Activated naive CD8-positive, alpha-beta T cell treated with anti-CD3 and anti-CD28 coated beads, Interleukin-2, amount 50 U/mL, for 24 hours (primary cell): ENCODE measurements at regions not wholly inside any gene's neighbourhood (a gene's known extent, or its start where the extent isn't known, plus 50 kb on each side); places are given as distances from the start of the nearest gene placed in this dataset.

Experiments used
- ATAC-seq: fragments of 150-1000 bp; cut with Tn5 transposase; one replicate; pipeline ENCODE4 v1.10.0; 2021
- DNase-seq: peaks from one replicate; pipeline ENCODE4 v3.0.0; 2021
- H3K27ac Mint-ChIP-seq: one replicate; pipeline ENCODE4 v1.8.0; 2021; ENCODE audit warnings: mild to moderate bottlenecking, mixed read lengths
- H3K27me3 Mint-ChIP-seq: one replicate; pipeline ENCODE4 v1.8.0; 2021; ENCODE audit warnings: mixed read lengths
- H3K36me3 Mint-ChIP-seq: one replicate; pipeline ENCODE4 v1.8.0; 2021; ENCODE audit warnings: low read depth, mixed read lengths
- H3K4me1 Mint-ChIP-seq: one replicate; pipeline ENCODE4 v1.8.0; 2021; ENCODE audit warnings: mixed read lengths
- H3K4me3 Mint-ChIP-seq: one replicate; pipeline ENCODE4 v1.8.0; 2021; ENCODE audit warnings: mild to moderate bottlenecking, moderate library complexity, mixed read lengths
- H3K9me3 Mint-ChIP-seq: one replicate; pipeline ENCODE4 v1.8.0; 2021; ENCODE audit warnings: mixed read lengths

- H3K4me3 Mint-ChIP-seq, result no peak overlapping the region
- no peak for ATAC-seq
- peaks cover 16% of the 10 kb centered on the region for H3K4me1 Mint-ChIP-seq
Measured at GRCh38 chrX:109831326-109831985, 98.4 kb upstream of the ACSL4 start.

GRCh38 chrX:109839694-109840567 is 106.9 kb upstream of the ACSL4 start:
- Mint-ChIP-seq H3K36me3 (peaks cover 1% of the 10 kb centered on the region), H3K9me3 (no peaks in the 10 kb centered on the region), H3K4me3 (no peak overlapping the region), H3K27ac (no peak overlapping the region), H3K27me3 (no peaks in the 10 kb centered on the region), H3K4me1 (peaks cover 30% of the 10 kb centered on the region)
- DNase-seq (peak; percentile 14), ATAC-seq (no peak)

More at GRCh38 chrX:109831326-109831985, 98.4 kb upstream of the ACSL4 start:
- DNase-seq, result no peak
- no peaks in the 10 kb centered on the region for H3K9me3 Mint-ChIP-seq
- H3K36me3 Mint-ChIP-seq, result no peaks in the 10 kb centered on the region
- no peak overlapping the region for H3K27ac Mint-ChIP-seq
- peaks cover 5% of the 10 kb centered on the region for H3K27me3 Mint-ChIP-seq

DNA sequence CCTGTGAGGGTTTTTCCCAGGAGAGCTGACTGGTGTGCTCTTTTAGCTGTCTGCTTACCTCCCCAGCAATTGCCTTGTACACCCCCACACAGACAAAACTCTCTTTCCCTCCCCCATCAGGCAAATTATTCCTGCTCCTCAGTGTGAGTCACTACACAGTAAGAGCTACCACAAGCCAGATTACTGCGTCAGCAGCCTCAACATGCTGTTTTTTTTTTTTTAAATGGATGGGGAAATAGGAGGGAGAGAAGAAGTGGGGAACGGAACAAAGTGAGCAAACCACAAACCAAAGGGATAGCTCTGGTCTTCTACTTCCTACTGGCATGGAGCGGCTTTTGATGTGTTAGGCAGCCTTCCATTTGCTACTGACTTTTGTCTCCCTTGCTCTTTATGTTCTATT is 107.5 kb upstream of the ACSL4 start:
- Mint-ChIP-seq H3K27ac (no peak overlapping the region), H3K27me3 (no peaks in the 10 kb centered on the region), H3K4me3 (no peak overlapping the region), H3K36me3 (peaks cover 1% of the 10 kb centered on the region), H3K9me3 (no peaks in the 10 kb centered on the region), H3K4me1 (peaks cover 32% of the 10 kb centered on the region)
- ATAC-seq (peak; percentile 53), DNase-seq (peak; percentile 5)

GRCh38 chrX:109841257-109841656 is 108.2 kb upstream of the ACSL4 start:
- H3K36me3 Mint-ChIP-seq, result peaks cover 1% of the 10 kb centered on the region
- ATAC-seq, result peak; percentile 38
- no peaks in the 10 kb centered on the region for H3K9me3 Mint-ChIP-seq
- H3K27me3 Mint-ChIP-seq, result no peaks in the 10 kb centered on the region
- H3K27ac Mint-ChIP-seq, result peak overlapping the region; percentile 95
- no peak overlapping the region for H3K4me3 Mint-ChIP-seq
- no peak for DNase-seq
- H3K4me1 Mint-ChIP-seq, result peaks cover 32% of the 10 kb centered on the region

- peaks cover 34% of the 10 kb centered on the region for H3K4me1 Mint-ChIP-seq
- peak; percentile 72 for ATAC-seq
- H3K4me3 Mint-ChIP-seq, result peak overlapping the region; percentile 46
- no peaks in the 10 kb centered on the region for H3K27me3 Mint-ChIP-seq
- DNase-seq, result no peak
- H3K36me3 Mint-ChIP-seq, result no peaks in the 10 kb centered on the region
- H3K9me3 Mint-ChIP-seq, result no peaks in the 10 kb centered on the region
- H3K27ac Mint-ChIP-seq, result peak overlapping the region; percentile 95
Measured at GRCh38 chrX:109841869-109842579, 109.0 kb upstream of the ACSL4 start.

- Mint-ChIP-seq H3K9me3 (no peaks in the 10 kb centered on the region), H3K27me3 (no peaks in the 10 kb centered on the region), H3K27ac (peak overlapping the region; percentile 95), H3K36me3 (no peaks in the 10 kb centered on the region), H3K4me1 (peaks cover 40% of the 10 kb centered on the region), H3K4me3 (no peak overlapping the region)
- no peak for DNase-seq
- ATAC-seq, result no peak
Measured at GRCh38 chrX:109842611-109843010, 109.6 kb upstream of the ACSL4 start.

DNA sequence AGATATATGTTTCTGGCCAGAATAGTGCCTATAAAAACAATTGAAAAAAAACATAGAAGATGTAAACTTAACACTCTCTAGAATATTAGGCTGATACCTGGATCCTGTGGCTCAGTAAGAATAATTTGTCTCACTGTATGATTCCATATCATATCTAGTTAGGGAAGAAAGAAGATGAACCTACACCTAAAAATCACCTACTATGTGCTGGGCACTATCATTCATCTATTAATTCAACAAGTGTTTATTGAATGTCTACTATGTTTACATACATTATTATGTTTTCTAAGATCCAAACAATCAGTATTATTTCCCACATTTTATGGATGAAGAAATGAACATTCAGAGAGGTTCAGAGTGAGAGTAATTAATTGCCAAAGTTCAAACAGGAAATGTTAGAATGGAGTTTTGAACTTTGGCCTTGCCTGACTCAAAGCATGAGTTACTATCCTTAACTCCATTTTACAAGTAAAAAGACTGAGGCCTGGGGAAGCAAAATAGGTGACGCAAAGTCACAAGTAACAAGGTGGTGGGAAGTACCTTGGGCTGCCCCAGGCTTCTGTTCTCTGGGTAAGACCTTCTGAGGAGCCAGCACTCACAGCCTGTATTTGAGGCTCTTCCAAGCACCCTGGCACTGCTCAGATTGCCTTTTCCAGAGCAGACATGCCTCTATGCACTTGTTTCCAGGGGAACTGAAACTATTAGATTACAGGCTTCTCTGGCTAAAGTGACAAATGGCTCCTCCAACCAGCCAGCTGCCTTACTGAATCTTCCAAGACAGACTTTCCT is 111.1 kb upstream of the ACSL4 start:
- ATAC-seq, result no peak
- no peak for DNase-seq
- no peaks in the 10 kb centered on the region for H3K9me3 Mint-ChIP-seq
- H3K27ac Mint-ChIP-seq, result no peak overlapping the region
- no peak overlapping the region for H3K4me3 Mint-ChIP-seq
- H3K4me1 Mint-ChIP-seq, result peaks cover 50% of the 10 kb centered on the region
- H3K36me3 Mint-ChIP-seq, result no peaks in the 10 kb centered on the region
- no peaks in the 10 kb centered on the region for H3K27me3 Mint-ChIP-seq

GRCh38 chrX:109844986-109845385 is 111.9 kb upstream of the ACSL4 start:
- ATAC-seq, result no peak
- H3K27ac Mint-ChIP-seq, result no peak overlapping the region
- H3K4me1 Mint-ChIP-seq, result peaks cover 50% of the 10 kb centered on the region
- H3K36me3 Mint-ChIP-seq, result no peaks in the 10 kb centered on the region
- no peak overlapping the region for H3K4me3 Mint-ChIP-seq
- H3K27me3 Mint-ChIP-seq, result peaks cover 2% of the 10 kb centered on the region
- no peak for DNase-seq
- H3K9me3 Mint-ChIP-seq, result no peaks in the 10 kb centered on the region

- no peak overlapping the region for H3K27ac Mint-ChIP-seq
- H3K4me3 Mint-ChIP-seq, result no peak overlapping the region
- H3K36me3 Mint-ChIP-seq, result no peaks in the 10 kb centered on the region
- DNase-seq (no peak), ATAC-seq (no peak)
- H3K27me3 Mint-ChIP-seq, result peaks cover 2% of the 10 kb centered on the region
- peaks cover 50% of the 10 kb centered on the region for H3K4me1 Mint-ChIP-seq
- no peaks in the 10 kb centered on the region for H3K9me3 Mint-ChIP-seq
Measured at GRCh38 chrX:109845996-109846395, 112.9 kb upstream of the ACSL4 start.

- no peaks in the 10 kb centered on the region for H3K9me3 Mint-ChIP-seq
- H3K4me3 Mint-ChIP-seq, result no peak overlapping the region
- DNase-seq (no peak), ATAC-seq (peak; percentile 26)
- H3K27me3 Mint-ChIP-seq, result peaks cover 2% of the 10 kb centered on the region
- H3K27ac Mint-ChIP-seq, result peak overlapping the region; percentile 45
- no peaks in the 10 kb centered on the region for H3K36me3 Mint-ChIP-seq
- peaks cover 38% of the 10 kb centered on the region for H3K4me1 Mint-ChIP-seq
Measured at GRCh38 chrX:109847257-109848187, 114.5 kb upstream of the ACSL4 start.

GRCh38 chrX:109848461-109849050 is 115.5 kb upstream of the ACSL4 start:
- ATAC-seq, result no peak
- Mint-ChIP-seq H3K36me3 (no peaks in the 10 kb centered on the region), H3K27ac (no peak overlapping the region), H3K4me1 (peaks cover 32% of the 10 kb centered on the region), H3K9me3 (no peaks in the 10 kb centered on the region), H3K27me3 (peaks cover 2% of the 10 kb centered on the region), H3K4me3 (no peak overlapping the region)
- DNase-seq, result no peak

DNA sequence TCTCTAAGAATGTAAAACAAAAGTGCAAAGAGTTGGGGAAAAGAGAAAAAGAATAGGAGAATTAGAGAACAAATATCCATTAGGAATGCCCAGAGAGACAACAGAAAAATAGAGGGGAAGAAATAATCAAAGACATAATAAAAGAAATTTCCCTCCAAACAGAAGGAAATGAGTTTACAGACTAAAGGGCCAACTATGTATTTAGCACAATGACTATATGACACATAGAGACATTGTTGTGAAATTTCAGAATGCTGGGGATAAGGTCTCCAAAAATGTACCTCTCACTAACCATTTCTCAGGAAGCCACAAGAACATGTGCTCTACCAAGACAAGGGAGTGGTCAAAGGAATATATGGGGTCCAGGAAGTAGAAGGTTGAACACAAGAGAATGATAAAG is 121.0 kb upstream of the ACSL4 start:
- ATAC-seq, result no peak
- H3K9me3 Mint-ChIP-seq, result peaks cover 7% of the 10 kb centered on the region
- no peak overlapping the region for H3K27ac Mint-ChIP-seq
- DNase-seq, result no peak
- no peak overlapping the region for H3K4me3 Mint-ChIP-seq
- H3K27me3 Mint-ChIP-seq, result peaks cover 2% of the 10 kb centered on the region
- peaks cover 6% of the 10 kb centered on the region for H3K4me1 Mint-ChIP-seq
- no peaks in the 10 kb centered on the region for H3K36me3 Mint-ChIP-seq

DNA sequence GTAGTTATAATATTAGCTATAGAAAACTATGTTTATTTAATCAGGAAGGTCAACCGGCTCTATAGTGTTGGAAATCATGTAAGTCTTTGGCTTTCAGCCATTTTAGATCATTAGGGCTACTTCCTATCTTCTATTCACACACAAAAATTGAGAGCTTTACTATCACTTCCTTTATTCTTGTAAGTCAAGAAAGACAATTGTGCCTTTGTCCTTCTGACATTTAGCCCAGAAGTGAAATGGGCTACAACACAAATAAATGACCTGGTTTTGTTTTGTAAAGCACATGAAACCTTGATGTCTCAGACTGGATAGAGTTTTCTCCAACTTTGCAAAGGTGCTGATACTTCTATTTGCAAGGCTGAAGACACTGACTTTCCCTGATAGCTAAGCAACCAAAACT is 122.4 kb upstream of the ACSL4 start:
- Mint-ChIP-seq H3K4me1 (peaks cover 6% of the 10 kb centered on the region), H3K9me3 (peaks cover 7% of the 10 kb centered on the region), H3K27ac (no peak overlapping the region), H3K36me3 (no peaks in the 10 kb centered on the region), H3K27me3 (no peaks in the 10 kb centered on the region), H3K4me3 (no peak overlapping the region)
- DNase-seq (no peak), ATAC-seq (no peak)
